ENCODE measurements at regions not wholly inside any gene's neighbourhood (a gene's known extent, or its start where the extent isn't known, plus 50 kb on each side); places are given as distances from the start of the nearest gene placed in this dataset.

DNA sequence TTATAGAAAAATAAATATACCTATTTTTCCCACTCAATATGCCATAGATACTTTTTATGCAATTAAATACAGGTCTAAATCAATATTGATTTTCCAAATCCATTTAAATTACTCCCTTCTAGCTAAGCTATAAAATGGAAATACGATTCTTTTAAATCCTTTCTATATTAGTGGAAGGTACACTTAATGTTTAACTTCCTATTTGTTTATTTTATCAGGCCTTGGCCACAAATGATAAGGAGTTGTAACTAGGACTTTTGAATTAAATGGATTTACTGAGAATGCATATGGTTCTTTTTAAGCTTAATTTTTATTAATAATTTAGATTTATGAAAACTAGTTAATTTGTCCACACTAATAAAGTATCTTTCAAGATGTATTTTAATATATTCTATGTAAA lies 517.0 kb upstream of the CHD1 start (continued):
- TF ChIP-seq CTCF (IDR thresholded peaks at IDR 0.05) = no peak
- no peak for TF ChIP-seq NFIC (IDR thresholded peaks at IDR 0.05; ENCODE audit: borderline replicate concordance)
- TF ChIP-seq RAD21 (IDR thresholded peaks at IDR 0.05; ENCODE audit: low read length) = no peak
- TF ChIP-seq GATA2 (CRISPR knock-in tag; IDR thresholded peaks at IDR 0.05) = no peak
- TF ChIP-seq ELF1 (IDR thresholded peaks at IDR 0.05) = no peak
- no peak for TF ChIP-seq IRF3 (IDR thresholded peaks at IDR 0.05; ENCODE audit: low read depth, low read length)

DNA sequence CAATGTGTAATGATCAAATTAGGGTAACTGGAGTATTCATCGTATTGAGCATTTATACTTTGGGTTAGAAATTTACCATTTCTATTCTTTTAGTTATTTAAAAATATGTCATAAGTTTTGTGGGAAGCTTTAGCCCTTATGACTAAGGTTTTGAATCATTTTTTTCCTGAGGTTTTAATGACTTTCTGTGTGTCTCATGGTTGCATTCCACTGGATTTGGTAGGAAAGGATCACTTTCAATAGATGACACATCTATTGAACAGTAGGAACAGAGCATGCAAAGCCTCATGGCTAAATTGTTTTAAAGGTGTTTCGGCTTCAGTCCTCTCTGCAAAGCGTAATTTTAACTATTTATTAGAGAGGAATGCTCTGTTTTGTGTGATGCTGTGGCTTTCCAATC lies 512.4 kb upstream of the CHD1 start:
- Histone ChIP-seq H3K27ac (ENCODE audit: low read depth in 2 of 2, low read length in 1 of 2) (no peak overlapping the region), H3K79me2 (ENCODE audit: insufficient read depth) (no peaks in the 10 kb centered on the region), H3K4me1 (ENCODE audit: control insufficient read depth in 1 of 2, insufficient read depth in 2 of 2, low read depth in 1 of 2, low read length in 1 of 2) (no peaks in the 10 kb centered on the region), H3K4me3 (ENCODE audit: low read depth in 2 of 2, low read length in 1 of 2) (no peak overlapping the region), H4K20me1 (ENCODE audit: insufficient read depth) (no peaks in the 10 kb centered on the region), H3K9me2 (no peaks in the 10 kb centered on the region), H3K4me2 (no peak overlapping the region), H3K9ac (no peak overlapping the region), H2AFZ (ENCODE audit: low read depth) (no peak overlapping the region), H3K27me3 (ENCODE audit: insufficient read depth) (no peaks in the 10 kb centered on the region), H3K9me3 (no peaks in the 10 kb centered on the region), H3F3A (replicated peaks; ENCODE audit: insufficient read depth) (no peaks in the 10 kb centered on the region), H3K36me3 (replicated peaks in 1 of 2; ENCODE audit: control insufficient read depth in 1 of 2, insufficient read depth in 2 of 2, low read length in 1 of 2) (no peaks in the 10 kb centered on the region)
- POLR2A ChIA-PET = no interaction called here
- 15% methylated on average over 3 of the region's 3 CpGs for WGBS (ENCODE audit: low lambda C conversion rate)
- no peak for DNase-seq
- TF ChIP-seq TCF12 (IDR thresholded peaks at IDR 0.05) = no peak
- TF ChIP-seq CHD2 (IDR thresholded peaks at IDR 0.05; ENCODE audit: low read length, partially characterized antibody) = no peak
- TF ChIP-seq IRF3 (IDR thresholded peaks at IDR 0.05; ENCODE audit: low read depth, low read length) = no peak
- no peak for TF ChIP-seq MAX (IDR thresholded peaks at IDR 0.05; ENCODE audit: low read depth)
- TF ChIP-seq GATA2 (CRISPR knock-in tag; IDR thresholded peaks at IDR 0.05) = no peak
- no peak for TF ChIP-seq SMC3 (IDR thresholded peaks at IDR 0.05; ENCODE audit: low read depth, low read length)
- TF ChIP-seq, protein P1, sequence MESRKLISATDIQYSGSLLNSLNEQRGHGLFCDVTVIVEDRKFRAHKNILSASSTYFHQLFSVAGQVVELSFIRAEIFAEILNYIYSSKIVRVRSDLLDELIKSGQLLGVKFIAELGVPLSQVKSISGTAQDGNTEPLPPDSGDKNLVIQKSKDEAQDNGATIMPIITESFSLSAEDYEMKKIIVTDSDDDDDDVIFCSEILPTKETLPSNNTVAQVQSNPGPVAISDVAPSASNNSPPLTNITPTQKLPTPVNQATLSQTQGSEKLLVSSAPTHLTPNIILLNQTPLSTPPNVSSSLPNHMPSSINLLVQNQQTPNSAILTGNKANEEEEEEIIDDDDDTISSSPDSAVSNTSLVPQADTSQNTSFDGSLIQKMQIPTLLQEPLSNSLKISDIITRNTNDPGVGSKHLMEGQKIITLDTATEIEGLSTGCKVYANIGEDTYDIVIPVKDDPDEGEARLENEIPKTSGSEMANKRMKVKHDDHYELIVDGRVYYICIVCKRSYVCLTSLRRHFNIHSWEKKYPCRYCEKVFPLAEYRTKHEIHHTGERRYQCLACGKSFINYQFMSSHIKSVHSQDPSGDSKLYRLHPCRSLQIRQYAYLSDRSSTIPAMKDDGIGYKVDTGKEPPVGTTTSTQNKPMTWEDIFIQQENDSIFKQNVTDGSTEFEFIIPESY (IDR thresholded peaks at IDR 0.05; ENCODE audit: borderline replicate concordance, low read depth) = no peak
- no peak for TF ChIP-seq MXI1 (IDR thresholded peaks at IDR 0.05; ENCODE audit: low read depth, low read length)
- TF ChIP-seq ELF1 (IDR thresholded peaks at IDR 0.05) = no peak
- TF ChIP-seq FOXM1 (IDR thresholded peaks at IDR 0.05; ENCODE audit: low read depth) = no peak
- no peak for TF ChIP-seq RCOR1 (IDR thresholded peaks at IDR 0.05; ENCODE audit: low read length)
- TF ChIP-seq POLR2AphosphoS5 (IDR thresholded peaks at IDR 0.05; ENCODE audit: low read depth, low read length) = no peak
- CTCF ChIA-PET = interaction anchor here (1.0 kb wide), 1 partner anchor 338 kb away, joined by 3 read pairs; no protein-coding TSS in a partner anchor

Data from SK-N-SH (cell line).